OCI-LY1 (cell line): ENCODE measurements at regions not wholly inside any gene's neighbourhood (a gene's known extent, or its start where the extent isn't known, plus 50 kb on each side); places are given as distances from the start of the nearest gene placed in this dataset.

Experiments used
- EZH2 ChIP-seq: fragments of 200-600 bp; sonication (generic), shearing (Covaris generic); IDR thresholded peaks from 2 replicates; pipeline ENCODE4 v1.8.0; 2017; ENCODE audit warnings: borderline replicate concordance, mixed run types, mild to moderate bottlenecking, antibody characterized with exemption, low read length, moderate library complexity, mixed read lengths
- TF ChIP-seq, protein P1 (sequence below): fragments of 200-600 bp; sonication (generic), shearing (Covaris generic); IDR thresholded peaks from 2 replicates; pipeline ENCODE4 v1.5.1; 2017; ENCODE audit warnings: mild to moderate bottlenecking, antibody characterized with exemption, low read length, moderate library complexity, mixed read lengths

DNA sequence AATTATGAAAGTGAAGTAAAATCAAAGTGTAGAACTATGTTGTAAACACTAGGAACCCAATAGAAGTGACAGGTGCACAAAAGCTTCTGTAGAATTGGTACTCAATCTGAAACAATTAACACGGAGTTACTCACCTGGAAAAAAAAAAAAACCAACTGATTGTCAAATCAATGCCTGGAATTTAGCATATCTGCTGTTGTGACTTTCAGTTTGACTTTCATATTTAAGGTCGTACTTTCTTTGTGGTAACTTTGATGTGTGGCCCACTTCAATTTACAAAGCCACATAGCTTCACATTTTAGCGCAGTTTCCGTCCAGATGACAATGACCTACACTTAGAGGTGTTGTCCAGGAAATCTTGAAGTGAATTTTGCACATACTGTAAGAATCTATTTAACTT lies 1124.9 kb downstream of the STIM2 start:
- TF ChIP-seq, protein P1, sequence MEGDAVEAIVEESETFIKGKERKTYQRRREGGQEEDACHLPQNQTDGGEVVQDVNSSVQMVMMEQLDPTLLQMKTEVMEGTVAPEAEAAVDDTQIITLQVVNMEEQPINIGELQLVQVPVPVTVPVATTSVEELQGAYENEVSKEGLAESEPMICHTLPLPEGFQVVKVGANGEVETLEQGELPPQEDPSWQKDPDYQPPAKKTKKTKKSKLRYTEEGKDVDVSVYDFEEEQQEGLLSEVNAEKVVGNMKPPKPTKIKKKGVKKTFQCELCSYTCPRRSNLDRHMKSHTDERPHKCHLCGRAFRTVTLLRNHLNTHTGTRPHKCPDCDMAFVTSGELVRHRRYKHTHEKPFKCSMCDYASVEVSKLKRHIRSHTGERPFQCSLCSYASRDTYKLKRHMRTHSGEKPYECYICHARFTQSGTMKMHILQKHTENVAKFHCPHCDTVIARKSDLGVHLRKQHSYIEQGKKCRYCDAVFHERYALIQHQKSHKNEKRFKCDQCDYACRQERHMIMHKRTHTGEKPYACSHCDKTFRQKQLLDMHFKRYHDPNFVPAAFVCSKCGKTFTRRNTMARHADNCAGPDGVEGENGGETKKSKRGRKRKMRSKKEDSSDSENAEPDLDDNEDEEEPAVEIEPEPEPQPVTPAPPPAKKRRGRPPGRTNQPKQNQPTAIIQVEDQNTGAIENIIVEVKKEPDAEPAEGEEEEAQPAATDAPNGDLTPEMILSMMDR = no peak
- TF ChIP-seq EZH2 = no peak
